HEK293 (cell line): ENCODE measurements at regions not wholly inside any gene's neighbourhood (a gene's known extent, or its start where the extent isn't known, plus 50 kb on each side); places are given as distances from the start of the nearest gene placed in this dataset.

ENCODE experiments used
- CTCF ChIA-PET: fragments of 350-600 bp; formaldehyde crosslinking; extraction: SDS; loops from one replicate; lab custom pipeline; 2021; ENCODE audit warnings: antibody characterized with exemption; lab: Yijun Ruan, JAX
- POLR2A ChIA-PET: fragments of 300-600 bp; formaldehyde crosslinking; extraction: SDS; loops from one replicate; lab custom pipeline; 2020; ENCODE audit warnings: antibody characterized with exemption, inconsistent platforms; lab: Yijun Ruan, JAX
- H3K27ac ChIP-seq: fragments of 200-500 bp; sonication (Bioruptor generic); 2 replicates; pipeline ENCODE4 v1.5.1; 2014; ENCODE audit warnings: low read depth, low read length, control low read depth, inconsistent platforms; ENCODE audit errors: extremely low read depth
- H3K36me3 ChIP-seq, 2 experiments: fragments of 200-500 bp in 1 of 2; sonication (Bioruptor generic) in 1 of 2; 1 replicate in 1 of 2; 2 replicates in 1 of 2; pipeline ENCODE4 v1.5.1; 2014 to 2017; ENCODE audit warnings: inconsistent platforms in 2 of 2, low read length in 2 of 2; ENCODE audit not compliant: control insufficient read depth in 2 of 2, insufficient read depth in 1 of 2
- H3K4me1 ChIP-seq: fragments of 200-500 bp; sonication (Bioruptor generic); 2 replicates; pipeline ENCODE4 v1.5.1; 2014; ENCODE audit warnings: mild to moderate bottlenecking, low read length, inconsistent platforms; ENCODE audit not compliant: control insufficient read depth, insufficient read depth
- H3K4me3 ChIP-seq: 2 replicates; pipeline ENCODE4 v1.5.1; 2011; ENCODE audit warnings: low read depth, mild to moderate bottlenecking, control low read depth, low read length, moderate library complexity
- H3K9me3 ChIP-seq: fragments of 200-500 bp; sonication (Bioruptor generic); 2 replicates; pipeline ENCODE4 v1.5.1; 2014; ENCODE audit warnings: low read depth, low read length, inconsistent platforms; ENCODE audit not compliant: control insufficient read depth, insufficient read depth
- KLF8 ChIP-seq: fragments of 450-650 bp; formaldehyde crosslinking; IDR thresholded peaks from 2 replicates; pipeline ENCODE4 v1.5.1; 2016; ENCODE audit warnings: missing biosample characterization, missing genetic modification characterization
- SCRT2 ChIP-seq: fragments of 450-650 bp; formaldehyde crosslinking; IDR thresholded peaks from 2 replicates; pipeline ENCODE4 v1.5.1; 2016; ENCODE audit warnings: missing biosample characterization, missing genetic modification characterization
- ZBTB7A ChIP-seq: fragments of 450-650 bp; formaldehyde crosslinking; IDR thresholded peaks from 2 replicates; pipeline ENCODE4 v1.5.1; 2016; ENCODE audit warnings: low read depth, missing biosample characterization, missing genetic modification characterization
- ZBTB8A ChIP-seq: fragments of 450-650 bp; formaldehyde crosslinking; IDR thresholded peaks from 2 replicates; pipeline ENCODE4 v1.5.1; 2016; ENCODE audit warnings: missing biosample characterization, missing genetic modification characterization
- ZFP41 ChIP-seq: fragments of 450-650 bp; formaldehyde crosslinking; IDR thresholded peaks from 2 replicates; pipeline ENCODE4 v1.5.1; 2016; ENCODE audit warnings: missing biosample characterization, missing genetic modification characterization, borderline replicate concordance
- ZNF155 ChIP-seq: fragments of 450-650 bp; formaldehyde crosslinking; IDR thresholded peaks from 2 replicates; pipeline ENCODE4 v1.5.1; 2016; ENCODE audit warnings: missing biosample characterization, missing genetic modification characterization
- ZNF18 ChIP-seq: fragments of 450-650 bp; formaldehyde crosslinking; IDR thresholded peaks from 2 replicates; pipeline ENCODE4 v1.5.1; 2016; ENCODE audit warnings: missing biosample characterization, missing genetic modification characterization
- ZNF19 ChIP-seq: fragments of 450-650 bp; formaldehyde crosslinking; IDR thresholded peaks from 2 replicates; pipeline ENCODE4; 2016; ENCODE audit warnings: missing biosample characterization, missing genetic modification characterization, low read depth
- ZNF274 ChIP-seq, 2 experiments: fragments of 200-500 bp in 1 of 2; fragments of 450-650 bp in 1 of 2; sonication (Bioruptor generic) in 1 of 2; formaldehyde crosslinking in 1 of 2; IDR thresholded peaks; 2 replicates each; pipeline versions ENCODE4 v1.5.1 to v1.6.1; 2014 to 2016; ENCODE audit warnings: borderline replicate concordance in 1 of 2, inconsistent platforms in 1 of 2, low read length in 1 of 2, missing biosample characterization in 1 of 2, missing genetic modification characterization in 1 of 2
- ZNF280D ChIP-seq: fragments of 450-650 bp; formaldehyde crosslinking; IDR thresholded peaks from 2 replicates; pipeline ENCODE4 v1.5.1; 2016; ENCODE audit warnings: missing biosample characterization, missing genetic modification characterization
- ZNF302 ChIP-seq: fragments of 450-650 bp; formaldehyde crosslinking; IDR thresholded peaks from 2 replicates; pipeline ENCODE4 v1.5.1; 2016; ENCODE audit warnings: missing biosample characterization, missing genetic modification characterization, low read depth
- ZNF350 ChIP-seq: fragments of 450-650 bp; formaldehyde crosslinking; IDR thresholded peaks from 2 replicates; pipeline ENCODE4 v1.5.0; 2017; ENCODE audit warnings: missing biosample characterization, mild to moderate bottlenecking, missing genetic modification characterization
- ZNF571 ChIP-seq: fragments of 450-650 bp; formaldehyde crosslinking; IDR thresholded peaks from 2 replicates; pipeline ENCODE4 v1.5.0; 2017; ENCODE audit warnings: missing biosample characterization, missing genetic modification characterization
- ZNF670 ChIP-seq: fragments of 450-650 bp; formaldehyde crosslinking; IDR thresholded peaks from 2 replicates; pipeline ENCODE4 v1.5.1; 2016; ENCODE audit warnings: missing biosample characterization, missing genetic modification characterization, low read depth
- TF ChIP-seq, protein P1 (sequence below): fragments of 450-650 bp; formaldehyde crosslinking; IDR thresholded peaks from 2 replicates; pipeline ENCODE4 v1.5.1; 2016; ENCODE audit warnings: missing biosample characterization, missing genetic modification characterization
- TF ChIP-seq, protein P2 (sequence below): fragments of 450-650 bp; formaldehyde crosslinking; conservative IDR thresholded peaks from 2 replicates; pipeline ENCODE4 v1.5.1; 2016; ENCODE audit warnings: low read depth, missing biosample characterization, missing genetic modification characterization

GRCh38 chr2:224165901-224166319, 126.8 kb upstream of the SERPINE2 start:
- H3K9me3 ChIP-seq = no peaks in the 10 kb centered on the region
- CTCF ChIA-PET = no interaction called here
- no peaks in the 10 kb centered on the region for H3K4me1 ChIP-seq
- H3K4me3 ChIP-seq = no peak overlapping the region
- TF ChIP-seq ZFP41 (tag by site-specific recombination) (no peak), ZNF302 (tag by site-specific recombination) (no peak), ZNF18 (tag by site-specific recombination) (no peak)
- TF ChIP-seq, protein P1, sequence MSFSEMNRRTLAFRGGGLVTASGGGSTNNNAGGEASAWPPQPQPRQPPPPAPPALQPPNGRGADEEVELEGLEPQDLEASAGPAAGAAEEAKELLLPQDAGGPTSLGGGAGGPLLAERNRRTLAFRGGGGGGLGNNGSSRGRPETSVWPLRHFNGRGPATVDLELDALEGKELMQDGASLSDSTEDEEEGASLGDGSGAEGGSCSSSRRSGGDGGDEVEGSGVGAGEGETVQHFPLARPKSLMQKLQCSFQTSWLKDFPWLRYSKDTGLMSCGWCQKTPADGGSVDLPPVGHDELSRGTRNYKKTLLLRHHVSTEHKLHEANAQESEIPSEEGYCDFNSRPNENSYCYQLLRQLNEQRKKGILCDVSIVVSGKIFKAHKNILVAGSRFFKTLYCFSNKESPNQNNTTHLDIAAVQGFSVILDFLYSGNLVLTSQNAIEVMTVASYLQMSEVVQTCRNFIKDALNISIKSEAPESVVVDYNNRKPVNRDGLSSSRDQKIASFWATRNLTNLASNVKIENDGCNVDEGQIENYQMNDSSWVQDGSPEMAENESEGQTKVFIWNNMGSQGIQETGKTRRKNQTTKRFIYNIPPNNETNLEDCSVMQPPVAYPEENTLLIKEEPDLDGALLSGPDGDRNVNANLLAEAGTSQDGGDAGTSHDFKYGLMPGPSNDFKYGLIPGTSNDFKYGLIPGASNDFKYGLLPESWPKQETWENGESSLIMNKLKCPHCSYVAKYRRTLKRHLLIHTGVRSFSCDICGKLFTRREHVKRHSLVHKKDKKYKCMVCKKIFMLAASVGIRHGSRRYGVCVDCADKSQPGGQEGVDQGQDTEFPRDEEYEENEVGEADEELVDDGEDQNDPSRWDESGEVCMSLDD (tag by site-specific recombination) = no peak
- no peak overlapping the region for H3K27ac ChIP-seq
- POLR2A ChIA-PET = no interaction called here
- no peaks in the 10 kb centered on the region for H3K36me3 ChIP-seq

DNA sequence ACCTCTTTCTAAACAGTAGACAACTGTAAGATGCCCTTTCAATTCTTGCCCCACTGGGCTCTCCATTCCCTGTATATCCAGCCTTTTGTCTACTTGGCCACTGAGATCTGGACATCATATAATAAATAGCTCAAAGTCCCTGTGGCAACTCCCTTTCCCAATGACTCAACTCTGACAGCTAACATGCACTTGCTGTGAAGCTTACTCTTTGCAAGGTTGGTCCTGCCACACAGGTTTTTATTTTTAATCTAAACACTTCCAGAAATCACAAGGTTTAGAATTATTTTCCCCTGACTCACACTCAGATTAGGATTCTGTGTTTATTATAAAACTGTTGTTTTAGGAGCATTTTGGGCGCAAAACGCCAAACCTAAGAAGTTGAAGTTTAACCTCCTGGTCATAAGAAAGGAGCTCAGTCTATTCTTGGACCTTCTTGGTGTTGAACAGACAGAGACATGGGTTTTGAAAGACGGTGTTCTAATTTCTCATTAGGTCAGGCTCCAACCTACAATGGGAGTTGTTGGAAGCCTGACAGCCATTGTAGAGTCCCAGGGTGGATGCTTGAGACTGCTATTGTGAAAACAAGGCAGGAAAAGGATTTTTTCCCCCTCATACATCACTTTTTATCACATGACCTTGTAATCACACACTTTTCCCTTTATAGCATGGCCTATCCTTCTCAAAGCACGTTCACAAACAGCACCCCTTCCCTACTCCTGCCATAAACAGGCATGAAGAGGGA, 124.7 kb upstream of the SERPINE2 start:
- TF ChIP-seq ZNF19 (tag by site-specific recombination) = no peak
- TF ChIP-seq SCRT2 = no peak
- no peak for TF ChIP-seq ZNF274 (IDR thresholded peaks at IDR 0.05; ENCODE audit: low read length)
- no peak for TF ChIP-seq ZNF274 (tag by site-specific recombination; IDR thresholded peaks at IDR 0.05; ENCODE audit: borderline replicate concordance)
- no peak for TF ChIP-seq ZNF670
- POLR2A ChIA-PET = no interaction called here
- Histone ChIP-seq H3K4me3 (no peak overlapping the region), H3K9me3 (no peaks in the 10 kb centered on the region), H3K27ac (no peak overlapping the region), H3K36me3 (no peaks in the 10 kb centered on the region), H3K4me1 (no peaks in the 10 kb centered on the region)
- CTCF ChIA-PET = no interaction called here

DNA sequence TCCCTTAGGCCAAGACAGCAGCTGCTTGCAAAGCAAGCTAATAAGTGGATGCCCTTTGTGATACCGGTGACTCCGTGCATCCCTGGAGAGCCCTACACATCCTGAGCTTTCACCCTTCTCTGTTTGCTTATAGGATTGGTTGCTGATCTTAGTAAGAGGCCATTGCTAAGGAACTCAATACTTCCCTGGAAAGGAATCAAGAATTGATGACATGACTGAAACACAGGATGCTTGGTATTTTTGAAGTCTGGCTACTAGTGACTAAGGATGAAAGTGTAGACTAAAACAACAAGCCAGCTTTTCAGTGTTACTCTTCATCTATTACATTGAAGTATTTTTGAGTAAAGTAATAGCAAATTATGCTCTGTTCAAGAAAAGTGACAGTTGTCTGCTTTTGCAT, 123.0 kb upstream of the SERPINE2 start:
- Histone ChIP-seq H3K27ac (no peak overlapping the region), H3K4me3 (no peak overlapping the region), H3K36me3 (no peaks in the 10 kb centered on the region), H3K4me1 (no peaks in the 10 kb centered on the region), H3K9me3 (no peaks in the 10 kb centered on the region)
- TF ChIP-seq ZNF155 (no peak), KLF8 (tag by site-specific recombination) (no peak), ZNF350 (no peak), ZBTB8A (tag by site-specific recombination) (no peak), ZNF571 (tag by site-specific recombination) (no peak), ZFP41 (tag by site-specific recombination) (no peak), ZBTB7A (tag by site-specific recombination) (no peak), ZNF280D (tag by site-specific recombination) (no peak)
- TF ChIP-seq, protein P2, sequence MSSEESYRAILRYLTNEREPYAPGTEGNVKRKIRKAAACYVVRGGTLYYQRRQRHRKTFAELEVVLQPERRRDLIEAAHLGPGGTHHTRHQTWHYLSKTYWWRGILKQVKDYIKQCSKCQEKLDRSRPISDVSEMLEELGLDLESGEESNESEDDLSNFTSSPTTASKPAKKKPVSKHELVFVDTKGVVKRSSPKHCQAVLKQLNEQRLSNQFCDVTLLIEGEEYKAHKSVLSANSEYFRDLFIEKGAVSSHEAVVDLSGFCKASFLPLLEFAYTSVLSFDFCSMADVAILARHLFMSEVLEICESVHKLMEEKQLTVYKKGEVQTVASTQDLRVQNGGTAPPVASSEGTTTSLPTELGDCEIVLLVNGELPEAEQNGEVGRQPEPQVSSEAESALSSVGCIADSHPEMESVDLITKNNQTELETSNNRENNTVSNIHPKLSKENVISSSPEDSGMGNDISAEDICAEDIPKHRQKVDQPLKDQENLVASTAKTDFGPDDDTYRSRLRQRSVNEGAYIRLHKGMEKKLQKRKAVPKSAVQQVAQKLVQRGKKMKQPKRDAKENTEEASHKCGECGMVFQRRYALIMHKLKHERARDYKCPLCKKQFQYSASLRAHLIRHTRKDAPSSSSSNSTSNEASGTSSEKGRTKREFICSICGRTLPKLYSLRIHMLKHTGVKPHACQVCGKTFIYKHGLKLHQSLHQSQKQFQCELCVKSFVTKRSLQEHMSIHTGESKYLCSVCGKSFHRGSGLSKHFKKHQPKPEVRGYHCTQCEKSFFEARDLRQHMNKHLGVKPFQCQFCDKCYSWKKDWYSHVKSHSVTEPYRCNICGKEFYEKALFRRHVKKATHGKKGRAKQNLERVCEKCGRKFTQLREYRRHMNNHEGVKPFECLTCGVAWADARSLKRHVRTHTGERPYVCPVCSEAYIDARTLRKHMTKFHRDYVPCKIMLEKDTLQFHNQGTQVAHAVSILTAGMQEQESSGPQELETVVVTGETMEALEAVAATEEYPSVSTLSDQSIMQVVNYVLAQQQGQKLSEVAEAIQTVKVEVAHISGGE (tag by site-specific recombination) = no peak
- CTCF ChIA-PET = no interaction called here
- POLR2A ChIA-PET = no interaction called here
